ENCODE measurements at regions not wholly inside any gene's neighbourhood (a gene's known extent, or its start where the extent isn't known, plus 50 kb on each side); places are given as distances from the start of the nearest gene placed in this dataset.

DNA sequence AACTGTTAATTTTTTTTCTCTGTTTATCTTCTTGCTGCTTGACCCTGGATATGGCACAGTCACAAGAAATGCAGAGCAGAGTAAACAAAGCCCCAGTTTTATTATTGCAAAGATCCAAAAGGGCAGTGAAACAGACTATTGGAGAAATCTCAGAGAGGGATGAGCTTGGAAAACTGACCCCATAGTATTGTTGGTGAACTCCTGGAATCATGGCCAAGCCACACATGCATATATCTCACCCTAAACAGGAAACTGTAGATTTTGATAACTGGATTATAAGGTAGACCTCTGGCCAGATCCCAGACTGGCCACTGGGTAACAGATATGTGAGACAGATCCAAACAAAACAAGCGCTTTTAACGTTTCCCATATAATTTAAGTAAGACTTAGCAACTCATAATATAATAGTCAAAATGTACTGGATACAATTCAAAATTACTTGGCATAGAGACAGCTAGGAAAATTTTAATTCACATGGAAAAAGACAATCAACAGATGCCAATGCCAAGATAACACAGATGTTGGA is 263.5 kb upstream of the SEMA6A start:
- DNase-seq: peak; percentile 72

DNA sequence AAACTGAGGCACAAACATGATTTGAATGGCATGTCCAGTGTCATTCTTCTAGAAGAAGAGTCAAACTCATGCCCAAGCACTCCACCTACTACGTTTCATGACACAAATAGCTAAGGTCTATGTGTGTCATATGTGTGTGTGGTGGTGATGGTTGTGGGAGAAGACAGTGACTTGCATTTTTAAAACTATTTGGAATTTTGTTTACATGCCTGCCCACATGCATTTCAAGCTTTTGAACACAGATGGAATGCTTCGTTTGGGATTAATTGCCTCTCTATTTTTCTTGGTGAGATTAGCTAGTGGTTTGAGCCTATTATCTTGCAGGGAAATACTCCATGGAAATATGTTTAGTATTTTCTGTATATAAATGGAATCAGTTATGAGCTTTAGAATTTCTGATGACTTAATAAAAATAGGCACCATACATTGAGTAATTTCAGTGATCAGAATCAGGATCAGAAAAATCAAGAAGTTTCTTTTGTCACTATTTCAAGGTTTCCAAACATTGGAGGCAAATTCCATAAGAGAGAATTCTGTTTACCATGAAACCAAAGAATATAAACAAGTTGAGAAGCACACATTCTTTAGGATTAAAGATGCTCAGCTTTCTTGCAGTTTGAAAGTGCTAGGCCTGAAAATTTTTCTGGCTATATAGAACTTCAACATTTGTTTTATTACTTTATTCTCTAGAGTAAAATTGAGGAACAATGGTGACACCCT is 260.3 kb upstream of the SEMA6A start:
- no peak for DNase-seq

GRCh38 chr5:116830079-116830478 is 255.5 kb upstream of the SEMA6A start:
- no peak for DNase-seq

GRCh38 chr5:116827078-116827477 is 252.5 kb upstream of the SEMA6A start:
- DNase-seq: no peak

GRCh38 chr5:116825486-116825885 is 250.9 kb upstream of the SEMA6A start:
- no peak for DNase-seq

DNA sequence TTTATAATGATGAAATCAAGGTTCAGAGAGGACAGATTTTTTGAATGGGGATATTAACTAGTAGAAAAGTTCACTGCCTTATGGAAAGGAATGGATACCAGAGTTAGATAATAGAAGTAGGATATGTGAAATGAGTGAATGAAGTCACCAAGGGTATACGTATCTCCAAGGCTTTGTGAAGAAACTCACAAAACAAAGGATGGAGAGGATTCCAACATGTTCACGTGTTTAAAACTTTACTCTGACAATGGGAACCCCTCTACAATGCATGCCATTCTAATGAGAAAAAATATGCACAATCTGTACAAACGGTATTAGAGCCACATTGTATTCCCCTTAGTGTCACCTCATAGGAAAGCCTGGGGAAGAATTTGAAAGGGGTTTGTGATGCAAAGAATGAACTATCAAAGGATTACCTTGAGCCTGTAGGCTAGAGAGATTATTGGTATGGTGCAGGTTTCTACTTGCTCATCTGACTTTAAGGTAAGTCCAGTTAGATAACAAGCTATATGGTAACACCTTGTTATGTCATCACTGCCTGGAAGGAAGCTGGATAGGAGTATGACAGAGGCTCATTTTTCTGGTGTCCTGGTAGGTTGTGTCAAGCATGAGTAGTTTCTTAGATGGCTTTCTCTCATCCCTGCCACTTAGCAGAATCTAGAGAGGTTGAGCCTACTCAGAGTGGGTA is 250.3 kb upstream of the SEMA6A start:
- no peak for DNase-seq

DNA sequence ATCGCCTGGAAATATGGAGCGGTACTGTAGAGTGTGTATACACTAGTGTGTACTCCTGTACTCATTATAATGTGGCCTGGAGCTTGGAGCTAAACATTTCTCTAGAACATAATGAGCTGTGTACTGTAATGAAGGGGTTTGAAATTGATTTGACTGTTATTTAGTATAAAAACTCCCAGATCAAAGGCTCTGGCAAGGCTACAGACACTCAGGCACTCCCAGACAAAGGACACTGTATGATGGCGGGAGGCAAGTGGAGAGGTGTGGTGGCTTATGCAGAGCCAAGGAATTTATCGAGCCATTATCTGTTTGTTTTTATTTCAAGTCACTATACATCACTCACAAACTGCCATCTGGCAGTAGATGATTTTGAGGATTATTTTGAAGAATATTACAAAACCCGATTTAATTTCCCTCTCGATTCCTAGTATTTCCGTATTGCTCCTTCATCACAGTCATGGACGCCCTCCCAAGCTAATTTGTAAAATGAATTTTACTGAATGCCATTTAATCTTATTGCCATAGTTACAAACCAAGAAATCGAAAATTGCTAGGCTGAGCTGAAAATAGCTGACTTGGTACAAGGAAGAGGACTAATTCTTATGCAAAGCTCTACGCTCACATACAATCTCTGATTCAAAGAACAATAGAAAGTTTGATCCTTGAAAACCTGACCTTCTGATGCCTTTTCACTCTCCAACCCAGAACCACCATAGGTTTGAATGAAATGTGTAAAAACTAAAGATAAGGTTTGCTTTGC is 240.2 kb upstream of the SEMA6A start:
- DNase-seq: no peak

GRCh38 chr5:116813906-116814305 is 239.3 kb upstream of the SEMA6A start:
- DNase-seq: no peak

DNA sequence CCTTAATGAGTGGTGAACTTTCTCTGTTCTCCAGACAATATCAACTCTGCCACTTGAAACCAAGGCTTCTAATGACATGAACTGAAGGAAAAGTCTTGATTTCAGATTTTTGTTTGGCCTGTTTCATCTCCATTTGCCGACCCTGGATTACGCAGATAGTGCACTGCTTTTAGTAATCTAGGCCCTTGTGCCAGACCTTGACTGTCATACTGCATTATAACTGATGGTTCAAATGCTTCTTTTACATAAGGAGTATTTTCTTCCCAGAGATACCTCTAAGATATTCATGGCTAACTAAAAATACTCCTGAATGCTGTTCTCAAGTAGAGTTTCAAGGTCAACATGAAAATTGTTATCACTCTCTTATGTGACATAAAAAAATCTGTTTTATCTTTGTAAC is 238.7 kb upstream of the SEMA6A start:
- no peak for DNase-seq

GRCh38 chr5:116810951-116811350 is 236.3 kb upstream of the SEMA6A start:
- no peak for DNase-seq

GRCh38 chr5:116806836-116807235 is 232.2 kb upstream of the SEMA6A start:
- DNase-seq: peak; percentile 76

GRCh38 chr5:116799401-116799800 is 224.8 kb upstream of the SEMA6A start:
- DNase-seq: no peak

- no peak for DNase-seq
Measured at GRCh38 chr5:116795189-116795588, 220.6 kb upstream of the SEMA6A start.

- no peak for DNase-seq
Measured at GRCh38 chr5:116789522-116789921, 214.9 kb upstream of the SEMA6A start.

DNA sequence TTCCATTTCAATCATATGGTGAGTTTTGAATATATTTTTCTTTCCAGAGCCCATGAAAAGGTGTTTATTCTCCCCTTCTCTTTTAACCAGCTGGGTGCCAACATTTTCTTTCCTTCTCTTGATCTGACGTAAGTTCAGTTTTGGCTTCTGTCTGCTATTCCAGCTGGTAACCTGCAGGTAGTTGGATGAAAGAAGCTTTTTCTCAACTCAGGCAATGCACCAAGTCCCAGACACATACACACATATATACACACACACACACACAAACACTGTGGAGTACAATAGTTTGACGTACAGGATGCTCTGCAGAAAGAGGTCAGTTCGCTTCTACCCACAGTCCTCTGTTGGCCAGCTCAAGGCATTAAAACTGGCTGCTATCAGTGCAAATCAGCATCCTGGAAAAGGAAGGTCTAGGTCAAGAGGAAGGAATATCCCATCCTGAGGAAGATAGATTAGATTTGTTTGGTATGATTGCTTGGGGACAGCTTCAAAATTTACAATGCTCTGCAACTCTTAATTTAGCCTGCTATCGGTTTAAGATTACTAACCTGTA is 214.3 kb upstream of the SEMA6A start:
- no peak for DNase-seq

GRCh38 chr5:116787570-116787969 is 212.9 kb upstream of the SEMA6A start:
- DNase-seq: no peak

DNA sequence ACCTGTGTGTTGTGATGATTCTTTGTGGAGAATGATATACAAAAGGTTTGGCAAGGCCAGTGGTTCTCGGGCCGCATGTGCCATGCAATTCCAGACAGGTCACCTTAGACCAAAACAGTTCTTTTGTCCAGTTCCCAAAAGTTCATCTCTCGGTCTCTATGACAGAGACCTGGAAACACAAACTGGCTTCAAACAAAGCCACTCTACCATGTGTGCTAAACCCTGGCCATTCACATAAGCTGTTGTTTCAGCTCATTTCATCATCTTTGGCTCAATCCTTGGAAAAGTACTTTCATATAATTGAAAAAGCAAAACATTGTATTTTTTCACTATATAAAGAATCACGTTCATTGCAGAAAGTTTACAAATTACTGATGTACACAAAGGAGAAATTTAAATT is 210.5 kb upstream of the SEMA6A start:
- peak; percentile 69 for DNase-seq

- no peak for DNase-seq
Measured at GRCh38 chr5:116779846-116780245, 205.2 kb upstream of the SEMA6A start.

- no peak for DNase-seq
Measured at GRCh38 chr5:116778651-116779280, 204.1 kb upstream of the SEMA6A start.

DNA sequence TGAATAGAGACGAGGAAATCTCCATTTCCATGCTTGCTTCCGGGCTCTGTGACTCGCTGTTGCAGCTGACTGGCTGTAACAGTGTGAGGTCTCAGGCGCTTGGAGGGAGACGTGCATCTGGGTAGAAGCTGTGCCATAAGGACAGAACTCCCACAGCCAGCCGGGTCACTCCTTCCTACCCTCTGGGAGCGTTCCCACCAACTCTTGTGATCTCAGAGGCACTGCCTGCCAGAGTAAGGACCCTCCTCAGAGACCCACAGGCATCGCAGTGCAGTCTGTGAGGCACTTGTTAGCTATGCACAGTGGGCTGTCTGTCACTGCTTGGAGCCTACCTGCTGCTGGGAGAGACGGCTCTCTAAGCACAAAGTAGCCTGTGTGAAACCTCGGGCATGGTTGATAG is 203.4 kb upstream of the SEMA6A start:
- peak; percentile 62 for DNase-seq

- DNase-seq: no peak
Measured at GRCh38 chr5:116773926-116774325, 199.3 kb upstream of the SEMA6A start.

DNA sequence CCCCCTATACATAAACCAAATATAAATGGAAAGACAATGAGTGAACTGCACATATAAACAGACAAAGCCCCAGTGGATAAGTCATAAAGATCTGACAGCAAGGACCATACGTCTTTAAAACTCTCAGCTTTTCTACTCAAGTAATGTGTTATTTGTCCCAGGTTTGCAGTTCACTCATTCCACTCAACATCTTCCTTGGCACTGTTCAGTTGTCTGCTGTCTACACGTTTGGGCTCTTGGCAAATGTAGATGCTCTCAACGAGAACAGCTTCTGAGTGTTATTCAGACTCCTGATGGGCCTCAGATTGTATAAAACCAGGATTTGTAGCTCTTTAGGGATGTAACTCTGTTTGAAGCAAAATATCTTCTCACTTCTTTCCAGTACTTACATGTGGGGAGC is 198.2 kb upstream of the SEMA6A start:
- peak; percentile 80 for DNase-seq

All from tongue (tissue), 1 donor.